H9 (cell line): ENCODE measurements at regions not wholly inside any gene's neighbourhood (a gene's known extent, or its start where the extent isn't known, plus 50 kb on each side); places are given as distances from the start of the nearest gene placed in this dataset.

ENCODE experiments used
- DNase-seq: peaks from one replicate; pipeline ENCODE4 v3.0.0-alpha.2; 2017
- H2AFZ ChIP-seq: one replicate; pipeline ENCODE4 v1.6.1; 2013; ENCODE audit warnings: mild to moderate bottlenecking, low read length, control low read depth, moderate library complexity
- H2AK5ac ChIP-seq: 2 replicates; pipeline ENCODE4 v1.6.1; 2013; ENCODE audit warnings: low read length, control low read depth, mixed read lengths; ENCODE audit not compliant: insufficient read length
- H2BK120ac ChIP-seq: one replicate; pipeline ENCODE4 v1.6.1; 2013; ENCODE audit warnings: low read depth, mild to moderate bottlenecking, low read length, control low read depth, inconsistent platforms; ENCODE audit not compliant: poor library complexity, severe bottlenecking
- H2BK12ac ChIP-seq: 2 replicates; pipeline ENCODE4 v1.6.1; 2013; ENCODE audit warnings: low read length, control low read depth, mixed read lengths, low read depth; ENCODE audit not compliant: insufficient read length
- H2BK15ac ChIP-seq: 2 replicates; pipeline ENCODE4 v1.6.1; 2013; ENCODE audit warnings: low read depth, low read length, control low read depth
- H2BK20ac ChIP-seq: one replicate; pipeline ENCODE4 v1.6.1; 2013; ENCODE audit warnings: low read depth, mild to moderate bottlenecking, low read length, control low read depth, inconsistent platforms; ENCODE audit not compliant: poor library complexity, severe bottlenecking
- H2BK5ac ChIP-seq: 2 replicates; pipeline ENCODE4 v1.6.1; 2013; ENCODE audit warnings: low read length, control low read depth, mixed read lengths; ENCODE audit not compliant: insufficient read length
- H3K14ac ChIP-seq: 2 replicates; pipeline ENCODE4 v1.6.1; 2013; ENCODE audit warnings: low read length, control low read depth; ENCODE audit not compliant: insufficient read depth
- H3K18ac ChIP-seq: 2 replicates; pipeline ENCODE4 v1.6.1; 2013; ENCODE audit warnings: low read depth, mild to moderate bottlenecking, mixed read lengths, low read length, control low read depth; ENCODE audit not compliant: insufficient read length
- H3K23ac ChIP-seq: 2 replicates; pipeline ENCODE4 v1.6.1; 2013; ENCODE audit warnings: low read length, control low read depth, mixed read lengths, low read depth; ENCODE audit not compliant: insufficient read length
- H3K23me2 ChIP-seq: 2 replicates; pipeline ENCODE4 v1.6.1; 2013; ENCODE audit warnings: low read depth, mild to moderate bottlenecking, mixed read lengths, low read length, control low read depth; ENCODE audit not compliant: insufficient read length, poor library complexity, severe bottlenecking
- H3K27ac ChIP-seq: 2 replicates; pipeline ENCODE4 v1.5.1; 2013; ENCODE audit warnings: low read length, control low read depth, mixed read lengths, low read depth; ENCODE audit not compliant: insufficient read length
- H3K27me3 ChIP-seq: 2 replicates; pipeline ENCODE4 v1.6.1; 2013; ENCODE audit warnings: low read length, control low read depth, inconsistent platforms; ENCODE audit not compliant: insufficient read depth
- H3K4ac ChIP-seq: 2 replicates; pipeline ENCODE4 v1.6.1; 2013; ENCODE audit warnings: low read depth, mild to moderate bottlenecking, control low read depth, inconsistent platforms, low read length, moderate library complexity
- H3K4me1 ChIP-seq: 2 replicates; pipeline ENCODE4 v1.6.1; 2013; ENCODE audit warnings: low read length, control low read depth, inconsistent platforms; ENCODE audit not compliant: insufficient read depth
- H3K4me2 ChIP-seq: 2 replicates; pipeline ENCODE4 v1.6.1; 2013; ENCODE audit warnings: low read length, control low read depth, mixed read lengths; ENCODE audit not compliant: insufficient read length, insufficient read depth
- H3K56ac ChIP-seq: 2 replicates; pipeline ENCODE4 v1.6.1; 2013; ENCODE audit warnings: low read depth, mild to moderate bottlenecking, mixed read lengths, low read length, control low read depth; ENCODE audit not compliant: insufficient read length
- H3K79me1 ChIP-seq: 2 replicates; pipeline ENCODE4 v1.6.1; 2013; ENCODE audit warnings: low read depth, mild to moderate bottlenecking, moderate library complexity, low read length, control low read depth, inconsistent platforms; ENCODE audit not compliant: insufficient read depth, poor library complexity, severe bottlenecking
- H3K79me2 ChIP-seq: 2 replicates; pipeline ENCODE4 v1.6.1; 2013; ENCODE audit warnings: low read length, control low read depth, inconsistent platforms; ENCODE audit not compliant: insufficient read depth
- H3K9ac ChIP-seq: 2 replicates; pipeline ENCODE4 v1.6.1; 2013; ENCODE audit warnings: low read length, control low read depth, mixed read lengths; ENCODE audit not compliant: insufficient read length; ENCODE audit errors: extremely low read depth
- H3K9me3 ChIP-seq: one replicate; pipeline ENCODE4 v1.6.1; 2013; ENCODE audit warnings: low read depth, low read length, inconsistent platforms; ENCODE audit not compliant: control insufficient read depth
- H3T11ph ChIP-seq: one replicate; pipeline ENCODE4 v1.6.1; 2013; ENCODE audit warnings: mild to moderate bottlenecking, low read length, control low read depth, inconsistent platforms
- H4K20me1 ChIP-seq: one replicate; pipeline ENCODE4 v1.6.1; 2013; ENCODE audit not compliant: control insufficient read depth, insufficient read length, insufficient read depth
- H4K5ac ChIP-seq: 2 replicates; pipeline ENCODE4 v1.6.1; 2013; ENCODE audit warnings: low read depth, mild to moderate bottlenecking, mixed read lengths, low read length, control low read depth; ENCODE audit not compliant: insufficient read length
- H4K8ac ChIP-seq: replicated peaks from 2 replicates; pipeline ENCODE4 v1.6.1; 2013; ENCODE audit warnings: low read length, control low read depth, mixed read lengths, low read depth; ENCODE audit not compliant: insufficient read length
- H4K91ac ChIP-seq: 2 replicates; pipeline ENCODE4 v1.6.1; 2013; ENCODE audit warnings: low read depth, mild to moderate bottlenecking, moderate library complexity, mixed read lengths, low read length, control low read depth; ENCODE audit not compliant: insufficient read length
- H3K27ac Mint-ChIP-seq, 3 experiments: 2 replicates in 2 of 3; 3 replicates in 1 of 3; pipeline ENCODE4 v1.8.0; 2020 to 2021; ENCODE audit warnings: mixed read lengths in 3 of 3, mild to moderate bottlenecking in 1 of 3, moderate library complexity in 1 of 3
- H3K27me3 Mint-ChIP-seq: 2 replicates; pipeline ENCODE4 v1.8.0; 2021; ENCODE audit warnings: low read depth, mild to moderate bottlenecking, moderate library complexity, mixed read lengths
- H3K36me3 Mint-ChIP-seq, 3 experiments: 2 replicates in 2 of 3; 3 replicates in 1 of 3; pipeline ENCODE4 v1.8.0; 2020 to 2021; ENCODE audit warnings: low read depth in 3 of 3, mixed read lengths in 3 of 3; ENCODE audit not compliant: insufficient read depth in 1 of 3
- H3K4me1 Mint-ChIP-seq, 2 experiments: 2 replicates each; pipeline ENCODE4 v1.8.0; 2020; ENCODE audit warnings: mixed read lengths in 2 of 2
- H3K4me3 Mint-ChIP-seq, 2 experiments: 2 replicates in 1 of 2; 3 replicates in 1 of 2; pipeline ENCODE4 v1.8.0; 2020 to 2021; ENCODE audit warnings: mild to moderate bottlenecking in 2 of 2, mixed read lengths in 2 of 2, moderate library complexity in 1 of 2
- H3K9me3 Mint-ChIP-seq, 2 experiments: 2 replicates in 1 of 2; 3 replicates in 1 of 2; pipeline ENCODE4 v1.8.0; 2020; ENCODE audit warnings: mild to moderate bottlenecking in 2 of 2, mixed read lengths in 2 of 2, moderate library complexity in 1 of 2
- WGBS: extraction: QIAGEN DNeasy Blood & Tissue Kit; methylation state at CpG from one replicate; pipeline ENCODE4 v1.1.7; 2013; ENCODE audit warnings: missing lambda C conversion rate, low lambda C conversion rate, mixed read lengths; ENCODE audit not compliant: insufficient read length; ENCODE audit errors: extremely low coverage; 5-methylcytosine and 5-hydroxymethylcytosine counted together
- TF ChIP-seq, protein P1 (sequence below): fragments of 200-600 bp; sonication (generic); conservative IDR thresholded peaks from 3 replicates; pipeline ENCODE4 v1.8.0; 2021; ENCODE audit warnings: antibody characterized with exemption, mild to moderate bottlenecking

DNA sequence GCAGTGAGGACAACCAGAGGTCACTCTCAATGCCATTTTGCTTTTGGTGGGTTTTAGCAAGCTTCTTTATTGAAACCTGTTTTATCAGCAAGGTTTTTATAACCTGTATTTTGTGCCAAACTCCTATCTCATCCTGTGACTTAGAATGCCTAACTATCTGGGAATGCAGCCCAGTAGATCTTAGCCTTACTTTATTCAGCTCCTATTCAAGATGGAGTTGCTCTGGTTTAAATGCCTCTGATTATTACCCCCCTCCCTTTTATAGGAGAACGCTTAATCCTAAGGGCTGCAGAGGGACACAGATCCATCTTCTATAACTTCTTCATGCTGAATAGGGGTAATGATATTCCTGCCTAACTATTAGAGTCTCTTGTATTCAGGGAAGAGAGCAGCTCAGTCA lies 179.1 kb downstream of the KIF18A start:
- Mint-ChIP-seq H3K4me3 (no peak overlapping the region), H3K27ac (no peak overlapping the region), H3K9me3 (no peaks in the 10 kb centered on the region; a peak in 1 of 5 replicates), H3K4me1 (peaks cover 0 to 3% of the 10 kb centered on the region in 2 experiments; a peak in 2 of 4 replicates), H3K27me3 (peaks cover 8% of the 10 kb centered on the region), H3K36me3 (no peaks in the 10 kb centered on the region)
- Histone ChIP-seq H3K14ac (no peak overlapping the region), H3K79me1 (no peaks in the 10 kb centered on the region), H2AFZ (no peak overlapping the region), H3K79me2 (no peaks in the 10 kb centered on the region), H3T11ph (no peak overlapping the region), H2BK120ac (no peak overlapping the region), H3K4ac (no peak overlapping the region), H2AK5ac (no peak overlapping the region), H3K4me2 (no peak overlapping the region), H4K20me1 (no peaks in the 10 kb centered on the region), H3K9me3 (no peaks in the 10 kb centered on the region), H3K23me2 (no peaks in the 10 kb centered on the region), H3K23ac (no peak overlapping the region), H4K5ac (no peak overlapping the region), H2BK5ac (no peak overlapping the region), H2BK20ac (no peak overlapping the region), H3K18ac (no peak overlapping the region), H3K56ac (no peak overlapping the region), H3K27ac (no peak overlapping the region), H3K27me3 (no peaks in the 10 kb centered on the region), H4K91ac (no peak overlapping the region), H2BK12ac (no peak overlapping the region), H3K4me1 (no peaks in the 10 kb centered on the region), H2BK15ac (no peak overlapping the region), H4K8ac (no peak overlapping the region), H3K9ac (no peak overlapping the region)
- TF ChIP-seq, protein P1, sequence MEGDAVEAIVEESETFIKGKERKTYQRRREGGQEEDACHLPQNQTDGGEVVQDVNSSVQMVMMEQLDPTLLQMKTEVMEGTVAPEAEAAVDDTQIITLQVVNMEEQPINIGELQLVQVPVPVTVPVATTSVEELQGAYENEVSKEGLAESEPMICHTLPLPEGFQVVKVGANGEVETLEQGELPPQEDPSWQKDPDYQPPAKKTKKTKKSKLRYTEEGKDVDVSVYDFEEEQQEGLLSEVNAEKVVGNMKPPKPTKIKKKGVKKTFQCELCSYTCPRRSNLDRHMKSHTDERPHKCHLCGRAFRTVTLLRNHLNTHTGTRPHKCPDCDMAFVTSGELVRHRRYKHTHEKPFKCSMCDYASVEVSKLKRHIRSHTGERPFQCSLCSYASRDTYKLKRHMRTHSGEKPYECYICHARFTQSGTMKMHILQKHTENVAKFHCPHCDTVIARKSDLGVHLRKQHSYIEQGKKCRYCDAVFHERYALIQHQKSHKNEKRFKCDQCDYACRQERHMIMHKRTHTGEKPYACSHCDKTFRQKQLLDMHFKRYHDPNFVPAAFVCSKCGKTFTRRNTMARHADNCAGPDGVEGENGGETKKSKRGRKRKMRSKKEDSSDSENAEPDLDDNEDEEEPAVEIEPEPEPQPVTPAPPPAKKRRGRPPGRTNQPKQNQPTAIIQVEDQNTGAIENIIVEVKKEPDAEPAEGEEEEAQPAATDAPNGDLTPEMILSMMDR, result no peak
- no CpG with 5 or more reads among the region's 1 CpG for WGBS
- no peak for DNase-seq
